Suprapubic skin (tissue), 3 donors: ENCODE measurements at regions not wholly inside any gene's neighbourhood (a gene's known extent, or its start where the extent isn't known, plus 50 kb on each side); places are given as distances from the start of the nearest gene placed in this dataset.

Experiments
- POLR2A ChIP-seq, 2 donors: fragments of 450-650 bp; IDR thresholded peaks; one replicate each; pipeline ENCODE4 v1.6.1; 2017; ENCODE audit warnings: antibody characterized with exemption in 2 of 2, mild to moderate bottlenecking in 2 of 2, moderate library complexity in 2 of 2
- TF ChIP-seq, protein P1 (sequence below), 2 donors: fragments of 200-600 bp in 1 of 2; fragments of 450-650 bp in 1 of 2; sonication (generic) in 1 of 2; IDR thresholded peaks; one replicate each; pipeline ENCODE4 v1.5.1; 2016 to 2019; ENCODE audit warnings: antibody characterized with exemption in 2 of 2, mild to moderate bottlenecking in 1 of 2, moderate library complexity in 1 of 2

GRCh38 chr3:77932926-77933325 lies 893.0 kb downstream of the ROBO2 start:
- TF ChIP-seq POLR2A (IDR thresholded peaks at IDR 0.05): no peak
- TF ChIP-seq, protein P1, sequence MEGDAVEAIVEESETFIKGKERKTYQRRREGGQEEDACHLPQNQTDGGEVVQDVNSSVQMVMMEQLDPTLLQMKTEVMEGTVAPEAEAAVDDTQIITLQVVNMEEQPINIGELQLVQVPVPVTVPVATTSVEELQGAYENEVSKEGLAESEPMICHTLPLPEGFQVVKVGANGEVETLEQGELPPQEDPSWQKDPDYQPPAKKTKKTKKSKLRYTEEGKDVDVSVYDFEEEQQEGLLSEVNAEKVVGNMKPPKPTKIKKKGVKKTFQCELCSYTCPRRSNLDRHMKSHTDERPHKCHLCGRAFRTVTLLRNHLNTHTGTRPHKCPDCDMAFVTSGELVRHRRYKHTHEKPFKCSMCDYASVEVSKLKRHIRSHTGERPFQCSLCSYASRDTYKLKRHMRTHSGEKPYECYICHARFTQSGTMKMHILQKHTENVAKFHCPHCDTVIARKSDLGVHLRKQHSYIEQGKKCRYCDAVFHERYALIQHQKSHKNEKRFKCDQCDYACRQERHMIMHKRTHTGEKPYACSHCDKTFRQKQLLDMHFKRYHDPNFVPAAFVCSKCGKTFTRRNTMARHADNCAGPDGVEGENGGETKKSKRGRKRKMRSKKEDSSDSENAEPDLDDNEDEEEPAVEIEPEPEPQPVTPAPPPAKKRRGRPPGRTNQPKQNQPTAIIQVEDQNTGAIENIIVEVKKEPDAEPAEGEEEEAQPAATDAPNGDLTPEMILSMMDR (IDR thresholded peaks at IDR 0.05): no peak
